BJ (cell line): ENCODE measurements at regions not wholly inside any gene's neighbourhood (a gene's known extent, or its start where the extent isn't known, plus 50 kb on each side); places are given as distances from the start of the nearest gene placed in this dataset.

Experiments
- CTCF ChIA-PET: fragments of 350-600 bp; formaldehyde crosslinking; extraction: SDS; loops from one replicate; lab custom pipeline; 2021; ENCODE audit warnings: antibody characterized with exemption, inconsistent platforms; lab: Yijun Ruan, JAX
- POLR2A ChIA-PET: fragments of 300-600 bp; sonication (Branson Sonifier 250); formaldehyde crosslinking; extraction: SDS; loops from one replicate; lab custom pipeline; 2021; ENCODE audit warnings: antibody characterized with exemption; lab: Charles Lee
- DNase-seq: peaks from one replicate; pipeline ENCODE4 v3.0.0-alpha.2; 2011; ENCODE audit warnings: low read depth
- H3K27me3 ChIP-seq: 2 replicates; pipeline ENCODE4 v1.6.0; 2011; ENCODE audit warnings: low read length; ENCODE audit not compliant: control insufficient read depth, insufficient read depth
- H3K36me3 ChIP-seq: 2 replicates; pipeline ENCODE4 v1.5.1; 2011; ENCODE audit warnings: low read length; ENCODE audit not compliant: control insufficient read depth, insufficient read depth
- H3K4me3 ChIP-seq: 2 replicates; pipeline ENCODE4 v1.5.1; 2011; ENCODE audit warnings: low read depth, mild to moderate bottlenecking, control low read depth, low read length
- TF ChIP-seq, protein P1 (sequence below): IDR thresholded peaks from 2 replicates; pipeline ENCODE4 v1.5.1; 2011; ENCODE audit warnings: low read depth, mild to moderate bottlenecking, control low read depth, inconsistent platforms, low read length, moderate library complexity; ENCODE audit not compliant: insufficient read depth

DNA sequence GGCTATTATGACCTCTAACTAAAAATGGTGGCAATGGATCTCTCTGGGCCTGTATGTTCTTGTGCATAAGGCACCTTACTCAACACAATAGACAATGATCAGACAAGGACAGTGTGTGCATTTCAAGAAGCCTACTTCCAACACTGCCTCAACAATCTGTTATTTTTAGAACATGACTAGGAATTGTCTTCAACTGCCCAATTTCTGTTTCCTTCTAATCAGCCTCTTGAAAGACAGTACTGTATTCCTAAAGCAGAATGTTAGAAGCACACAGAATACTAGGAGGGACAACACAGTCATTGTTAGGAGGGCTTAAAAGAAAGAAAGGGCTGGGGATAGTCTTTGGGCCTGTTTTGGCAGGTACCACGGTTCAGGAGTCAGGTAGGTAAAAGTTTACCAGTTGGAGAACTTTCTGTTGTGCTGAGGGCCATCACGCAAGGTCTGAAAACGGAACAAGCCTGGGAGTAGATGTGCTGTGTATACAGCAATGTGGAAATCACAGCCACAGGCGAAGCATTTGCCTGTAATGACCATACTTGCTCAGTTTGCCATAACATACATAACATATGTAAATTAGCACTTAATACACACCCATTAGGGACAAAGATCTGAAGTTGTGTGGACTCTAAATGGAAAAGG, 100.8 kb upstream of the ATXN3L start:
- Histone ChIP-seq H3K36me3 (no peaks in the 10 kb centered on the region), H3K27me3 (no peaks in the 10 kb centered on the region), H3K4me3 (no peak overlapping the region)
- TF ChIP-seq, protein P1, sequence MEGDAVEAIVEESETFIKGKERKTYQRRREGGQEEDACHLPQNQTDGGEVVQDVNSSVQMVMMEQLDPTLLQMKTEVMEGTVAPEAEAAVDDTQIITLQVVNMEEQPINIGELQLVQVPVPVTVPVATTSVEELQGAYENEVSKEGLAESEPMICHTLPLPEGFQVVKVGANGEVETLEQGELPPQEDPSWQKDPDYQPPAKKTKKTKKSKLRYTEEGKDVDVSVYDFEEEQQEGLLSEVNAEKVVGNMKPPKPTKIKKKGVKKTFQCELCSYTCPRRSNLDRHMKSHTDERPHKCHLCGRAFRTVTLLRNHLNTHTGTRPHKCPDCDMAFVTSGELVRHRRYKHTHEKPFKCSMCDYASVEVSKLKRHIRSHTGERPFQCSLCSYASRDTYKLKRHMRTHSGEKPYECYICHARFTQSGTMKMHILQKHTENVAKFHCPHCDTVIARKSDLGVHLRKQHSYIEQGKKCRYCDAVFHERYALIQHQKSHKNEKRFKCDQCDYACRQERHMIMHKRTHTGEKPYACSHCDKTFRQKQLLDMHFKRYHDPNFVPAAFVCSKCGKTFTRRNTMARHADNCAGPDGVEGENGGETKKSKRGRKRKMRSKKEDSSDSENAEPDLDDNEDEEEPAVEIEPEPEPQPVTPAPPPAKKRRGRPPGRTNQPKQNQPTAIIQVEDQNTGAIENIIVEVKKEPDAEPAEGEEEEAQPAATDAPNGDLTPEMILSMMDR: no peak
- ChIA-PET POLR2A (no interaction called here), CTCF (no interaction called here)
- no peak for DNase-seq

DNA sequence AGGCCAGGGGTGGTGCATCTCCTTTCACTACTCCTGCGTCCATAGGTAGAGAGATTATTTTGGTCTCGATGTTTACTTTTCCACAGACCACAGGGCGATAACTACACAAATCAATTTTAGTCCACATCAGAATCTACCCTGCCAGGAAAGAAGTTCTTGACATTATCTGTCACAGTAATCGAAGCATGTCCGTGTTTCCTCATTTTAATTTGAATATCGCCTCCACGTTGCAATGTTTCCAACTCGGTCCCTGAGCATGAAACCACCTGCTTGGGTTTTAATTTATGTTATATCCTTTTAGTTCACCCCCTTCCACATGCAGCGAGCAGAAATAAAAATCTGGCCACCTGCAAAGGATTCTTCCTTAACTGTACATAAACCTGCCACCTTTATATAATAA, 100.1 kb upstream of the ATXN3L start:
- TF ChIP-seq, protein P1: no peak
- Histone ChIP-seq H3K4me3 (no peak overlapping the region), H3K36me3 (no peaks in the 10 kb centered on the region), H3K27me3 (no peaks in the 10 kb centered on the region)
- ChIA-PET CTCF (no interaction called here), POLR2A (no interaction called here)
- no peak for DNase-seq

DNA sequence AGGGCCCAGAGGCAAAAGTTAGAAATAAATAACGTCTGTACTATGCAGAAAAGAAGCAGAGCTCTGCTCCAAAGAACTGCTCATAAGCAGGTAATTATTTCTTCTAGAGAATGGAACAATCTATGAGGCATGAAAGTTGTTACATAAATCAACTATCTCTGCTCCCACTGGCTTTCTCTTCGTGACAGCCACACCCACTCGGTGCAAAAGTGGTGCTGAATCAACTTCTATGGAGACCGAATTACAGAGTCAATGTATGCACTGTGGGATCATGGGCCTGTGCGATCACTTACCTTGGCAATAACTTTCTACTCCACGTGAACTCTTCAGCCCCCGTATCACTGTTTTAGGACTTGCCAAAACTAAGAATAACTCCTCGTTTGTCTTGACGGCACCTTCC, 99.4 kb upstream of the ATXN3L start:
- DNase-seq: no peak
- H3K36me3 ChIP-seq: no peaks in the 10 kb centered on the region
- H3K4me3 ChIP-seq: no peak overlapping the region
- H3K27me3 ChIP-seq: no peaks in the 10 kb centered on the region
- TF ChIP-seq, protein P1: no peak
- POLR2A ChIA-PET: no interaction called here
- CTCF ChIA-PET: interaction anchor here (1.5 kb wide), 1 partner anchor 8 kb away, joined by 5 read pairs; no protein-coding TSS in a partner anchor

DNA sequence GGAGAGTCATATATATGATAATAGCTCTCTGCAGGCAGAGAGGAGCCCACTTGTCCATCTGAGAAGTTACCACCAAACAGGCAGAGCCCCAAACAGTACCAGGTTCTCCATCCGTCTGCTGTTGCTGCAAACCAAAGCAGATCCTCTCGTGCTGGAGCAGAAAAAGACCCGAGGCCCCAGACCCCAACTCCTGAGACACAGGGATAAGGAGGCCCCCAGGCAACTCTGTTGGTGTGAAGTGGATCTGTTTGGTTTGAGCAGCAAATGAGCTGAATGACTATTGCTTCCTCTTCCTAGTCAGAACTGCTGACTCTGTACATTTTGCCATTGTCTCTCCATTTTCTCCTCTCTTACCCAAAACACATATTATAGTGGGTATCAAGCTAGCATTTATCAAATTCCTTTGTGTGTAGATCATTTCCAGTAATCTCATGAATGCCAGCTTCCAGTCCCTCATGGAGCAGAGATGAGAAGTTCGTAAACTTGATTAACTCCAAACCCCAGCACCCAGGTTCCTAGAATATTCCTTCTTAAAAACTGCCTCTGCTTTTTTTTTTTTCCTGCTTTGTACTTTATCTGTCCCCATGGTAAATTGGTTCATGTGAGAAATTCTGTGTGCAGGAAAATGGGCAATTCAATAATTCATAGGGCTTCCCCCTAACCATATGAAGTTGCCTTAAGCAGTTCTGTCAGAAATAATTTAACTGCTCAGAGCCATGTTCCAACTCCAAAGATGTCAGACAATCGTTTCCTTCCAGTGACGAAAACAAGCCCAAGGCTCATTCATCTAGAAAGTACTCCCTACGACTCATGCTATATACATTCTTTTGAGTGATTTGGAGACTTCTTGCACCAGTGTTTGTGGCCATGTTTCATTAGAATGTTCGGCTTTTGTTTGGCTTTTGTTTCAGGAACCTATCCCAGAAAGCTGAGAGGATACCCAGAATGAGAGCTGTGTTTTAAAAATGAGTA, 98.6 kb upstream of the ATXN3L start:
- POLR2A ChIA-PET: no interaction called here
- no peaks in the 10 kb centered on the region for H3K27me3 ChIP-seq
- DNase-seq: no peak
- CTCF ChIA-PET: interaction anchor here (0.6 to 2.0 kb wide), 4 partner anchors 9 to 243 kb away, joined by 3 to 8 read pairs (median 6); no protein-coding TSS in a partner anchor
- TF ChIP-seq, protein P1: no peak
- no peaks in the 10 kb centered on the region for H3K36me3 ChIP-seq
- H3K4me3 ChIP-seq: no peak overlapping the region

GRCh38 chrX:13415509-13415908, 95.7 kb upstream of the ATXN3L start:
- Histone ChIP-seq H3K4me3 (no peak overlapping the region), H3K27me3 (no peaks in the 10 kb centered on the region), H3K36me3 (no peaks in the 10 kb centered on the region)
- TF ChIP-seq, protein P1: no peak
- no peak for DNase-seq
- CTCF ChIA-PET: no interaction called here
- POLR2A ChIA-PET: interaction anchor here (0.6 kb wide), 1 partner anchor 17 kb away, joined by 4 read pairs; no protein-coding TSS in a partner anchor
